Right hindlimb (tissue), 1 donor: ENCODE measurements at regions not wholly inside any gene's neighbourhood (a gene's known extent, or its start where the extent isn't known, plus 50 kb on each side); places are given as distances from the start of the nearest gene placed in this dataset.
A peak's percentile ranks its signal among the peaks of the same experiment; 100 is the strongest.

ENCODE experiments used
- DNase-seq: peaks from one replicate; pipeline ENCODE4 v3.0.0-alpha.2; 2018

DNA sequence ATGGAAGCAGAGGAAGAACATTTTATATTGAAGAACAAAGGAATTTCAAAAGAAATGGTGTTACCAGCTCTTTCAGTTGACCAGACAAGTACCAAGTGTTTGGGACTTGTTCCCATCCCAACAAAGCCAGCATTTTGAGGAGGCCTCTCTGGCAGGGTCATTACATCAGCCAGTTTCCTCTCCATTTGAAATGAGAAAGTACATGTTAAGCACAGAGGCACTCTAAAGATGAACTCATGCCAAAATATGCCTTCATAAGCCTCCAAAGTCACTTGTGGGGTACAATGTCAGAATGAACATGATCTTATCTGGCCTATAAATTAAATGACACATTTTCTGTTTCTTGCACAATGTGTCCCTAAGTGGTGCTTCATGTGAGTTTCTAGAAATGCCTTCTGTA lies 223.9 kb downstream of the PRL start:
- DNase-seq: no peak

DNA sequence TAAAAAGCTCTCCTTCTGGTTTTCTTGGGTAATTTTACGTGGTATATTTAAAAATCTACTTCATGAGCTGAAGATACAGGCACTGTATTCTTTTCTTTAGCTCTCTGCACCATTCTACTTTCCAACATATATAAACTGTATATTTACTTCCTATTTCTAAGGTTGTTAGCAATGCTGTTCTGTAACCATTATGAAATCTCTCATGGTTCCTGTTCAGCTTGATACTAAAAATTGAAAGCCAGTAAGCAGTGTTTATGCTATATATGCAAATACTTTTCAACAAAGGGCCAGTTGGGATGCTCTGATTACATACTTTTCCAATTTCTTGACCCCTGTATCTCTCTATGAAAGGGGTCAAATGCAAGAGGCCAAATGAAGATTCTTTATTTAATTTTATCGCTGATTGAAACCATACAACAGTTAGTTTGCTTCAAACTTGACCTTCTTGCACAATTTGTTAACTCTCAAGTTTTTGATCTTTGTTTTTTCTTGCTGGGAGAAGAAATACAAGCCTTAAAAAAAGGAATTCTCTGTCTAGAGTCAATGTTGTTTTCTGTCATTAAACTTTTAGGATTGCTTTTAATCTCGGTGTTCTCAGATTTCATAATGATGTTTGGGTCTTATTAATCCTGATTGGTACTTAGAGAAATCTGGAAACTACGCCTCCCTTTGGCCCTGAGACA lies 223.2 kb downstream of the PRL start:
- DNase-seq: no peak

DNA sequence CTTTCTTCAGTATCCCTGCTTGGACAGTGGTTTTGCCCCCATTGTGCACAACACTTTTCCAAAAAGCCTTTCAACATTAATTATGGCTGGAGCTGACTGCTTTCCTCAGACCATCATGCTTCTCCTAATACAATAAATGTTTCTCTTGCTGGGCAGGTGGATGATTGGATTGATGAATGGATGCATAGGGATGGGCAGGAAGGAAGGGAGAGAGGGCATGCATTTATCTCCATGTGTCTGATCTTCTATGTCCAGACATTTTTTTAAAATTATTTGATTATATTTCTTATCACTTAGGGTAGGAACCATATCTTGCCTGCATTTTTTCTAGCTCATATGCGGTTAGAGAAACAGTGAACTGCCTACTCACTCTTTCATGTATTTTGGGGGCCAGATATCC lies 218.5 kb downstream of the PRL start:
- DNase-seq: no peak

DNA sequence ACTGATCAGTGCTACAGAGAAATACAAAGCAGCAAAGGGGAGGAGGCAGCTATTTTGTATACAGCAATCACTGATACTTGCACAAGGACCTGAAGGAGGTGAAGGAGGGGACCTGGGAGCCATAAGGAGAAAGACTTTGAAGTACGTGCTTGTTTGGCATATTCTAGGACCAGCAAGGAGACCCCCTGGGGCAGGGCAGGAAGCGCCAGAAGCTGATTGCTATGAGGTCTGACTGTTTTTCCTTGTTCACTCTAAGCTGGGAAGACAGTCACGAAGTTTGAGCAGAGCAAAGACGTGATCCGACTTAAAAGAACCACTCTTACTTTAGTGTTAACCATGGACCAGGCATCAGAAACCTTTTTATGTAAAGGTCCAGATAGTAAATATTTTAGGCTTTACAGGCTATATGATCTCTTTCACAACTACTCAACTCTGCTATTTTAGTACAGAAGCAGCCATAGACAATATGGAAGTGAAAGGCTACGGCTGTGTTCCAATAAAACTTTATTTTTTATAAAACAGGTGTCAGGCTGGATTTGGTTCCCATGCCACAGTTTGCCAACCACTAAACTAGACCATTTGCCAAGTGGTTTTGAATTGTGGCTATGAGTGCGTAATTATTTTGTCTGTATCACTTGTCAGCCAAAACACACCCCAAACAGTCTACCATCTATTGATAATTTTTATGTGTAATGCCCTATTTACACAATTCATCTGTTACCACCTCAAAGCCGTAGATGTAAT lies 217.9 kb downstream of the PRL start:
- DNase-seq: no peak

DNA sequence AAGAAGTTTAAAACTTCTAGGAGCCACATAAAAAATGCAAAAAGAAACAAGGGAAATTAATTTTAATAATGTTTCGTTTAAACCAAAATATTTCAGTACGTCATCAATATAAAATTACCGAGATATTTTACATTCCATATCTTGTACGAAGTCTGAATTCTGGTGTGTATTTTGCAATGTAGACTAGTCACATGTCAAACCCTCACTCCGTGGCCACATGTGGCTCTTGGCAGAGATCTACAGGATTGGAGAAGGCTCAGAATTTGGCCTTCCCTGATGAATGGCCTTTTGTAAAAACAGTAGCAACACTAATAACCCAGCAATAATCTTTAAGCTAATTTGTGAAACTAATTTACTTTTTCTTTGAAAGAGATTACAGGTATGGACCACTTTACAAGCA lies 217.1 kb downstream of the PRL start:
- DNase-seq: no peak

DNA sequence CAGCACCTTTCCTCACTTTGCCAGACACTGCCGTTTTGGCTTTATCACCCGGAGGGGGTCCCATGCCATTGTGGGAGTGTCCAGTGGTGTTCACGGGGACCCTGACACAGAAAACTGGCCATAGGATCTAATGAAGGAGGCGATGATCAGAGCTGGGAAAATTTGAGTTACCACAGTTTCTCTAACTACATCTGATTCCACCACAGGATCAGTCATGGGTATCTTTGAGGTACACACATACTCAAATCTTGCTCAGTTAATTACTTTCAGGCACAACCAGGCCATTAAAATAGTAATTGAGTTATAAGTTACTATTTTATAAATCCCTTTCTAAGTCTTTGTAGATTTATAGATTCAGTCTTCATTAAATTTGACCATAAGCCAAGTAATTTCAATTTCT lies 215.1 kb downstream of the PRL start:
- DNase-seq: peak; percentile 21

DNA sequence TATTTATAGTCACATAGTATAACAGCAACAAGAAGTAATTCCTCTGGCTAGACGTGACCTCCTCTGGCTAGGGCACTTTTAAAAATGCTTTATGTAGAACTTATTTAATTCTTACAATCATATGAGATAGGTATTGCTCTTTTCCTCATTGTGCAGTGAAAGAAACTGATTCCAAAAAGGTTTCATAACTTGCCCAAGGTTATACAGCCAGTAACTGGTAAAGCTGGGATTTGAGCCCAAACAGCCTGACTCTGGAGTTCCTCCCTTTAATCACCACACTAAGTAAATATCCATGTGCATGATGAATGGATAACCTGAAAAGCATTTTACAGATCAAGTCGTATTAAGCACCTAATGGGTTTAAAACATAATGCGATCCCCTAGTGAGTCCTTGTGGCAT lies 214.6 kb downstream of the PRL start:
- DNase-seq: peak; percentile 30

DNA sequence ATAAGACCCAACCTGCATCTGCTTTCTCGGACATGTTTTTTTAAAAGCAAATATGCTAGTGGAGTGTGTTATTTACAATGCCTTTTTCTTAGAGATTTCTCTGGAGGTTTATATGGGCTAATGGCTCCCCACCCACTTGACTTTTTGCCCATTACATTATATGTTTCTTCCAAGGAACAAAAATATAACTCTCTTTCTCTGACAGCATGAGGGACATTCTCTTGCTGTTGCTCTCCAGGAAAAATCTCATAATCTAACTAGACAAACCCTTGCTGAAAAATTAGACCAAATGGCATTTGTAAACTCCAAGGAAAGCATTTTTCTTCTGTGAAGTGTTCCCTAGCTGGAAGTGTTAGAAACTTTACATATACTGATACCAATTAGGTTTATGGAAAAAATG lies 213.7 kb downstream of the PRL start:
- DNase-seq: peak; percentile 27

DNA sequence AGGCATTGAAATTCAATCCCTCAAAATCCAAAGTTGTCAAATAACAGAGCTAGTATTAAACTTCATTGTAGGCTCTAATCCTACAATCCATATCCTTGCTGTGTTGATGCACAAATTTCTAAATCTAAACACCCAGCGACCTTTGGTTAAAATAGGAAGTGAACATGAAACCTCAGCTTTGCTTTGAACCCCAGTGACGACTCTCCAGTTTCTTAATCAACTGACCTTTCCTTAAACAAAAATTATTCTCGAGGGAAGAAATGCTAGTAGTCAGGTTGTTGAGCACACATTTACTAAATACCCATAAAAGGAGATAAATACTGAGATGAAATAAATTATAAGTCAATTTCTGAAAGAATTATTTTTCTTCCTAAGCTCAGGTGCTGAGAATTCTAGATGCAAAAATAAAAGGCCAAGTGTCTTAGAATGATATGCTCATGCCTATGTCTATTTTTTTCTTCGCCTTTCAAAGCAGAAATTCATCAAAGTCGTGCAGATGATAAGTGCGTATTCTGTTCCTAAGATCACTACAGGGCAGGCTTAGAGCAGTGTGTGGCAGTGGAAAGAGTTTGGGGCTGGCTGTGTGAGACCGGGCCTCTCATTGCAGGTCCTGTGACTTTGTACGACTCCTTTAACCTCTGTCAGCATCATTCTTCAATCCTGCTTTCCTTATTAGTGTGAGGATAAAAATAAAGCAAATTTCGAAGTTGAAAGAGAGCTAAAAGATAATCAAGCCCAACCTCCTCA lies 208.7 kb downstream of the PRL start:
- DNase-seq: no peak

DNA sequence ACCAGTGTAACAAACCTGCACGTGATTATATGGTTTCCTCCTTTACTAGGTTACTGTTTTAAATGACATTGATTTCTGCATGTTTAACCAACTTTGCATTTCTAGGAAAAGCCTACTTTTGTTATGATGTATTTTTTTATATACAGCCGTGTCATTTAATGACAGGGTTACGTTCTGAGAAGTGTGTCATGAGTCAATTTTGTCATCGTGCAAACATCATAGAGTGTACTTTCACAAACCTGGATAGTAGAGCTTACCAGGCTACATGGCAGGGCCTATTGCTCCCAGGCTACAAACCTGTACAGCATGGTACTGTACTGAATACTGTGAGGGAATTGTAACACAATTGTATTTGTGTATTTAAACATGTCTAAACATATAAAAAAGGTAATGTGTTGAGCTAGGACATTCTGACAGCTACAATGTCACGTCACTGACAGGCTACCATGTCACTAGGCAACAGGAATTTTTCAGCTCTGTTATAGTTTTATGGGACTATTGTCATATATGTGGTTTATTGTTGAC lies 205.3 kb downstream of the PRL start:
- DNase-seq: no peak

DNA sequence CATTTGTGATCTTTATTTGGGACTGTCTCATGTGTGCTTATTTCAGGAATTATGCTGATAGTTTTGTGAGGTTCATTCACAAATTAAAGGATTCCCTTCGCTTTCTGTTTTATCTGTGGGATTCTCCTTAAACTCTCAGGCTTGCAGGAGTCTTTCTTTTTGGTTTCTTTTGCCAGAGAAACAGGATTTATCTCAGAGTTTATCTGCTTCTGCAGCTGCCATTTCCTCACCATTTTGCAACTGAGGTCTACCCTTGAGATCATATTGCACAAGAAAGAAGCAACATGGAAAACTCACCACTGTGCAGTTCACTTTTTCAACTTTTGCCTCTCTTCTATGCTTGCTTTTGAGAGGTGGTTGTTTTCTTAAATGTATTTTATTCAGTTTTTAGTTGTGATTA lies 201.0 kb downstream of the PRL start:
- DNase-seq: no peak

DNA sequence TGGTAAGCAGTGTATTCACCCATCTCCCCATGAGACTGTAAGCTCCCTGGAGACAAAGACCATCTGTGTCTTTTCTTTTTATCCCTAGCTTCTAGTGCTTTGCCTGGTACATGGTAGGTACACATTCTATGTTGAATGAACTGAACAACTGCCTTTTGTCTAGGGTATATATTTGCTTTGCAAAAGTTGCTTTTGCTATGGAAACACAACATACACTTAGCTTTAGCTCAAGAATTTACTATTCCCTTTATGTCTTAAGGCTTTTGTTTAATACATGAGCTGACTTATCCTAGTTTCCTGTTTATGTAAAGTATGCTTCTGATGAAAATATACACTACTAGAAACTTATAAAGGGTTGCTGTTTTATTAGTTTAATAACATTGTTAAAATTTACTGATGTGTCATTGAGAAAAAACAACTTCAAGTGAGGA lies 198.2 kb downstream of the PRL start:
- no peak for DNase-seq

DNA sequence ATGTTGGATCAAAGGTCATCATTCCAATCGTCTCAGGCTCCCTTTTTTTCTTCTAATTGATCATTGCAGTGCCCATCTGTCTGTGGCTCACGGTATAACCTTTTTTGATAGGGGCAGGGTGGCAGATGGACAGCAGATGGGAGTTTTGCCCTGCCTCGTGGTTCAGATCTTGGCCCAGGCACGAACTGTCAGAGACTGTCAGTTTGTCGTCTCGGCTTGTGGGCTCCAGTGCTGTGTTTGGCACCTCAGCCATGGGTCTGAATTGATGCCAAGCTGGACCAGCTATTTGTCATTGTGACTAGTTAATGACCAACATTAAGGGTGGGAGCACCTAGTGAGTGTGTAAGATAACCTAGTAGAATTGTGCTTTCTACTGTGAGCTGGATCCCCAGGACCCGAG lies 197.6 kb downstream of the PRL start:
- no peak for DNase-seq

DNA sequence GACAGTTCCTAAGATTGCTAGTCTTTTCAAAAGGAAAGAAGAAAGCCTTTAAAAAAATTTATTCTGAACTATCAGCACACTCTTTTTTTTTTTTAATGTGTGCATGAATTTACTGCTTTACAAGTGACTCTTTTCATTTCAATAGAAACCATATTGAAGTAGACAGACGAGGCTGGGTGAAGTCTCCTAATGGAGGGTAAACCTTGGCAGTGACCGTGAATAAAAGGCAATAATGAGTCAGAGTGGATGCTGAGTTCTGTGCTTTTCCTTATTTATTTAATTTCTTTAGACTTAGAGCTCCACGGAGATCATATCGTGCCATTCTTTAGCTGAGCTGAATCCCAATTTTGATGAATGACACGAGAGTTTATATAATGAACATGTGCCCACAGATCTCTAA lies 196.9 kb downstream of the PRL start:
- no peak for DNase-seq

DNA sequence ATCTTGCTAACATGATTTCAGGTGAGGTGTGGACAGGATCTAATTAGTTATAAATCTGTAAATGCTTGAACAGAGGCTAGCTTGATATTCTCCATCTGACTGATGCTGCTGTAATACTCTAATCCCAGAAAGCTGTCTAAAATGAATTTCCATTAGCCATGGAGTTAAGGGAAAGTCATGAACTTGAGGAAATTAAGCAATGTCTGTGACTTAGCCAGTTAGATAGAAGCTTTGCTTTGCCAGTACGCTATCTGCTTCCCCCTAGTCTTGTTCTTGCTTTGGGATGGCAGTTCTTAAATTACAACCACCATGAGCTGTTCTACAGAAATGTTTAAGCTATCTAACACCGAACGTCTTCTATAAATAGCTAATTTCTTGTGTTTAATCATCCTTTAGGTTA lies 195.7 kb downstream of the PRL start:
- DNase-seq: no peak

DNA sequence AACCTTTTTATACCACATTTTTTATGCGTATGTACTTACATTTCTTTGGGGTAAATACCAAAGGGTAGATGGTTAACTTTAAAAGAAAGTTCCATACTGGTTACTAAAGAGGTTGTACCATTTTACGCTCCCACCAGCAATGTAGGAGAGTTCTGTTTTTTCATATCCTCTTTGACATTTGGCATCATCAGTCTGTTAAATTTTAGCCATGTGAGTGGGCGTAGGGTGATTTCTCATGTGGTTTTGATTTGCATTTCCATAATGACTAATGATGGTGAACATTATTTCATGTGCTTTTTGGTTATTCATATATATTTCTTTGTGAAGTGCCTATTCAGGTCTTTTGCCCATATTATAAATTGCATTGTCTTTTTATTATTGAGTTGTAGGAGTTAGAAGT lies 194.2 kb downstream of the PRL start:
- DNase-seq: no peak

DNA sequence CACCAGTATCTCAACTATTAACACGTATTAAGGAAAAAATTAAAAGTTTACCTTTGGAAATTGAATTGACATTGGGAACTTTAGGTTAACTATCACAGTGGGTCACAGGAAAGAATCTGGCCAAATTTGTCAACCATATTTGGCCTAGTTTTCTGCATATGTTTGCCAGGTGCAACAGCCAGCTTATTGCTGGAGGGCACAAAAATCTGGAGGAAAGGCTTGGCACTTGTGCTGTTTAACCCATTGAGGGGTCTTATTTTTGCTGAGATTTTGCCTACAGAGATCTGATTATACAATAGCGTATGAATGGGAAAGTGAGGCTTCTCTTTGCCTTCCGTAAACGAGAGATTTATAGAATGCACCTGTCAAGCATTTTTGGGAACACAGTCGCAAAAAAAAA lies 190.4 kb downstream of the PRL start:
- no peak for DNase-seq

DNA sequence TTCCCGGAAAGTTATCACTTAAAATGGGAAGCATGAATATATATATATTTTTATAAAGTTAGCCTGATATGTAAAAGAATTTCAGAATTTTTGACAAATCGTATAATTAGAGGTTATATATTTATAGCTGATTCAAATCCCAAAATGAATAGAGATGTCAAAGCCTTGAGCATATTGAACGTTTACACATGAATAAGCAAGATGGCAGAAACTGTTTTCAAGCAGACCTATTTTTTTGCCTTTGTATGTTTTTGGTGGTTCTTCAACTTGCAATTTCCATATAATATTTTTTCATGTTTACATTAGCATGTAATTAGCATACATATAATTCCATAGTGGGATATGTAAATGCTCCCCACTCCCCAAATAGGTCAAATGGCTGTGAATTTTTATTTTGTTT lies 189.9 kb downstream of the PRL start:
- no peak for DNase-seq

DNA sequence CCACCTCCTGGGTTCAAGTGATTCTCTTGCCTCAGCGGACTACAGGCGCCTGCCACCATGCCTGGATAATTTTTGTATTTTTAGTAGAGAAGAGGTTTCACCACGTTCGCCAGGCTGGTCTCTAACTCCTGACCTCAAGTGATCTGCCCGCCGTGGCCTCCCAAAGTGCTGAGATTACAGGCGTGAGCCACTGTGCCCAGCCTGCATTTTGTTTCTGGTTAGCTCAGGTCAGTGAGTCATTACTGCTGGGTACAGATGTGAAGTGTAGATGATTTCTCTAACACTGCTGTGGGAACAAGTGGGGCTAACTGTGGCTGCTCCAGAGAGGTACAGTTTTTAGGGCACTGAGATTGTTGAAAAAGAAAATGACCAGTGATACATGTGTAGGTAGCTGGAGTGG lies 188.6 kb downstream of the PRL start:
- DNase-seq: no peak

DNA sequence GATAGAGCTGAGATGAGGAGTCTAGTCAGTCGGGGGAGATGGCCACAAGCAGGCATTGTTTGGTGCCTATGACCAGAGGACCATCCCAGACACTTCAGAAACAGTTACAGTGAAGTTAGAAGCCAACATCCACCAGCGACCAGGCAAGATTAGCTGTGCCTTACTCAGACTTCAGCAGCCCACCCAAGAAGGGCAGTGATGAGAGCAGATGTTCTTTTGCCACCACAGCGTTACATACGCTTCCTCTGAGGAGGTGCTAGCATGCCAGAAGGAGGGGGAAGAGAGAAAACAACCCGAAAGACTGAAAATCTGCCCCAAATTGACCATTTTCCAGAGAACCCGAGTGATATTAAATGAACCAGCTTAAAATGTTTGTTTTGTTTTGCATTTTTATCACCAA lies 186.8 kb downstream of the PRL start:
- DNase-seq: no peak

DNA sequence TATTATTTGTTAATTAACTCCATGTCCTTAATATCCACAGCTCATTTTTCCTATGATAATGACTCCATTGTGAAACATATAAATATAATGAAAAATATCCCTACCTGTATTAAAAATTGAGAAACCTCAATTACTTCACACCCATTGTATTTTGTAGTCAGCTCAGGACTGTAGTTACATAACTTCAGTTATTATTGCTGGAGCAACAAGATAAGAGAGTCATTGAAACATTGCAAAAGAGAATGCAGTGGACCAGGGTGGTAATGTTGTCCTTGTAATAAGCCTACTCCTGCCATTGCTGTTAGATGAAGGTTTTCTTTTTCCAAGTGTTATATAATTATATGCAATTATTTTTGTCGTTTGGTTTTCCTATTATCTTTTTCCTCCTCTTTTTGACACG lies 184.4 kb downstream of the PRL start:
- DNase-seq: no peak

DNA sequence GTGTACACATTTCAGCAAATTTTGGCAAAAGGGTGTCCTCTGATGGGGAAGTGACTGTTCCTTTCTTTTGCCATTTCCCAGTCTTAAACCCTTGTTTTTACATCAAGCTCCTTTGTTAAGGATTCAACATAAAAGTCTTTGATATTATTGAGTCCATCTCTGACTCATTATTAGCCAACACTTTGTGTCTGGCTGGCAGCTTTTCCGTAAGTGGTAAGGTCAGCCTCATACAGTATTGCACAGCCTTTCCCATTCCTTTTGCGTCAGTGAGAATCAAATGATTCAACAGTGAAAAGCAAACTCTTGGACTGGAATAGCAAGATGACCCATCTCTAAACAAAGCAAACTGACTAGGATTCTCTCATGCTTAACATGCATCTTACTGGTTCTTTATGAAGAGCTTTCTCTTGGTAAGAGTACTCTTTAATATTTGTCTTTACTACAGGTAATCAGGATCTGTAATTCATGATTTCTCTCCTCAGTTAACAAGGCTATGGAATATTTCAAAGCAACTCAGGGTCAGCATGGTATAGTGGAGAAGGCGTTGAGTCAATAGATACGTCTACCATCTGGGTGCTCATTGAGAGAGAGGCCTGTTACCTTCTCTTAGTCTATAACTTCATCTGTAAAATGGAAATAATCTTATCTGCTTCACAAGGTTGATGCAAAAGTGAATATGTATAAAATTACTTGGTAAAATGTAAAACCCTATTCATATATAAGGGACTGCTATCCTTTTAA lies 183.6 kb downstream of the PRL start:
- DNase-seq: no peak

DNA sequence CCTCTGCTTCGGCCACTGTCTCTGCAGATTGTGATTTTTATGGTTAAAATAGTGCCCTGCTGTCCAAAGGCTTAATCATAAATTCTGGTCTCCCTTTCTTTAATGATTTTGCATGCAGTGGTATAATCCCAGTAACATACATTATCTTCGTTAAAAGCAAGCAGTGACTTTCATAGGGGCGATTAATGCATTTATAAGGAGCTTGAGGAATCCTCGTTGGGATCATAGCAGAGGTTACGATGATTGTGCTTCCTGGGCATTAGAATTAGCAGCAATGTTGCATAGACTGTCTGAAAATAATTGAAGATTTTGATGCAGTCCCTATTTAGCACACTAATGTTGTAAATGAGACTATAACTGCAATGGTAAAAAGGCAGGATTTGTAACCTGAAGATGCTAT lies 181.3 kb downstream of the PRL start:
- no peak for DNase-seq
